ENCODE measurements at regions not wholly inside any gene's neighbourhood (a gene's known extent, or its start where the extent isn't known, plus 50 kb on each side); places are given as distances from the start of the nearest gene placed in this dataset.
"Not testable (repeated sequence)": the region's sequence is repeated elsewhere in the genome, so short reads cannot be mapped to it uniquely, and the experiment has no call there.

- TF ChIP-seq CTCF (IDR thresholded peaks at IDR 0.05; ENCODE audit: low read depth, low read length): no peak
- Histone ChIP-seq H3K27me3 (no peaks in the 10 kb centered on the region), H3K36me3 (no peaks in the 10 kb centered on the region), H3K4me3 (ENCODE audit: low read depth, low read length) (no peak overlapping the region), H3K9me3 (no peaks in the 10 kb centered on the region), H3K4me1 (no peaks in the 10 kb centered on the region)
- no peak for DNase-seq
Measured at GRCh38 chr4:64705989-64706388, 296.7 kb upstream of the TECRL start.

GRCh38 chr4:64698171-64698570 is 288.9 kb upstream of the TECRL start:
- no peak for DNase-seq
- TF ChIP-seq CTCF (IDR thresholded peaks at IDR 0.05; ENCODE audit: low read depth, low read length): no peak
- no peaks in the 10 kb centered on the region for H3K9me3 ChIP-seq
- H3K27me3 ChIP-seq: no peaks in the 10 kb centered on the region
- no peaks in the 10 kb centered on the region for H3K4me1 ChIP-seq
- H3K36me3 ChIP-seq: no peaks in the 10 kb centered on the region
- H3K4me3 ChIP-seq (ENCODE audit: low read depth, low read length): no peak overlapping the region

GRCh38 chr4:64682946-64683345 is 273.7 kb upstream of the TECRL start:
- no peaks in the 10 kb centered on the region for H3K27me3 ChIP-seq
- TF ChIP-seq CTCF (IDR thresholded peaks at IDR 0.05; ENCODE audit: low read depth, low read length): no peak
- no peak overlapping the region for H3K4me3 ChIP-seq (ENCODE audit: low read depth, low read length)
- H3K36me3 ChIP-seq: no peaks in the 10 kb centered on the region
- no peaks in the 10 kb centered on the region for H3K4me1 ChIP-seq
- no peaks in the 10 kb centered on the region for H3K9me3 ChIP-seq
- DNase-seq: no peak

- no peak for DNase-seq
- TF ChIP-seq CTCF (IDR thresholded peaks at IDR 0.05; ENCODE audit: low read depth, low read length): no peak
- no peaks in the 10 kb centered on the region for H3K9me3 ChIP-seq
Measured at GRCh38 chr4:64682481-64682880, 273.2 kb upstream of the TECRL start.

GRCh38 chr4:64673121-64673520 is 263.9 kb upstream of the TECRL start:
- not testable (repeated sequence) for H3K36me3 ChIP-seq; H3K9me3 ChIP-seq; DNase-seq; H3K27me3 ChIP-seq; H3K4me3 ChIP-seq (ENCODE audit: low read depth, low read length); H3K4me1 ChIP-seq

More at GRCh38 chr4:64682481-64682880, 273.2 kb upstream of the TECRL start:
- H3K36me3 ChIP-seq: no peaks in the 10 kb centered on the region
- H3K4me1 ChIP-seq: no peaks in the 10 kb centered on the region
- H3K4me3 ChIP-seq (ENCODE audit: low read depth, low read length): no peak overlapping the region
- H3K27me3 ChIP-seq: no peaks in the 10 kb centered on the region

GRCh38 chr4:64670647-64671046 is 261.4 kb upstream of the TECRL start:
- no peaks in the 10 kb centered on the region for H3K27me3 ChIP-seq
- no peaks in the 10 kb centered on the region for H3K36me3 ChIP-seq
- no peak for TF ChIP-seq CTCF (IDR thresholded peaks at IDR 0.05; ENCODE audit: low read depth, low read length)
- H3K4me1 ChIP-seq: no peaks in the 10 kb centered on the region
- H3K4me3 ChIP-seq (ENCODE audit: low read depth, low read length): no peak overlapping the region
- no peaks in the 10 kb centered on the region for H3K9me3 ChIP-seq
- DNase-seq: no peak

GRCh38 chr4:64643841-64644240 is 234.6 kb upstream of the TECRL start:
- H3K27me3 ChIP-seq: no peaks in the 10 kb centered on the region
- H3K4me1 ChIP-seq: no peaks in the 10 kb centered on the region
- H3K4me3 ChIP-seq (ENCODE audit: low read depth, low read length): no peak overlapping the region
- no peaks in the 10 kb centered on the region for H3K36me3 ChIP-seq
- TF ChIP-seq CTCF (IDR thresholded peaks at IDR 0.05; ENCODE audit: low read depth, low read length): no peak
- DNase-seq: no peak
- H3K9me3 ChIP-seq: no peaks in the 10 kb centered on the region
